Hematopoietic multipotent progenitor cell treated with erythropoietin and hydrocortisone succinate and interleukin-3 and kit ligand, for 17 days (in vitro differentiated cells): ENCODE measurements at regions not wholly inside any gene's neighbourhood (a gene's known extent, or its start where the extent isn't known, plus 50 kb on each side); places are given as distances from the start of the nearest gene placed in this dataset.

Source experiments
- DNase-seq: peaks from one replicate; pipeline ENCODE4 v3.0.0-alpha.2; 2015; ENCODE audit warnings: low spot score

DNA sequence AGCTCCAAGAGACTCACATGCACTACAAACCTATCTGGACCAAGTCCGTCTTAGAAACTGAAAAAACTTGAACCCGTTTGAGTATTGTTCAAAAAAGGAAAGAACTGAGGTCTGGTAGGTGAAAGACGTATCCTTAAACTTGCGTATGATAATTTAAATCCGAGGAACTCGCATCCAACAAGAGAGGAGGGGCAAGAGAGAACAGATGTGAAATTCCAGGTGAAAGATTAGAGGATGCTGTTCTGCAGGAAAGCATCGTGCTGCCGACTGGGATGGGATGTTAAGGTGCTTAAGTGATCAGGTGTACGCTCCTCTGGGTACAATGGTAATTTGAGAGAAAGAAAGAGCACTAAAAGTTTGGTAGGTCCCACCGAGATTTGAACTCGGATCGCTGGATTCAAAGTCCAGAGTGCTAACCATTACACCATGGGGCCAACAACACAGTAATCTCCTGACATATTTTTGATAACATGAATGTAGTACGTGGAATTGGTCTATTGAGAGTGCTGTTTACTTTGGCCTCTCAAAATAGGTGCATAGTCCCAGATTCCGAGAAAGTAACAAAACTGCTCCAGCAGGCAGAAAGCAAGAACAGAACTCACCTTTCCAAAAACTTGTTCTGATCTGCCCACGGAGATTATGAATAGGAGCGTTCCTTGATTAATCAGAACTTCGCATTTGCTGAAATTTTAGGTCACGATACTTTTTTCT, 53.5 kb upstream of the BTN3A2 start:
- DNase-seq = peak; percentile 88

DNA sequence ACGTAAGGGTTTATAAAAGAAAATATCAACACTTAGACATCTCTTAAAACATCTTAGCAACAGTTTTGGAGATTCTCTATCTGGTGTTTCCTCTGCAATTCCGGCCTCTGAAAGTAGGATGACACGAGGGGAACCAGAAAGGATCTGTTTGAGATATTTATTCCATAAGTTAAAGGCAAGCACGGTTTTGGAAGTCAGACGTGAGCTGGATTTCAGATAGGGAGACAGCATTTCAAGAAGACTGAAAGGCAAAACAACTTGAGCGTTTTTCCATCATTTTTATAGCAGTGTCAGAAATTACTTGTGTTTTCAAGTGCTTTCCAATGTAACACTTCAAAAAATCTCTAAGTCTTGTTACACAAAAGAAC, 52.9 kb upstream of the BTN3A2 start:
- DNase-seq = peak; percentile 65

DNA sequence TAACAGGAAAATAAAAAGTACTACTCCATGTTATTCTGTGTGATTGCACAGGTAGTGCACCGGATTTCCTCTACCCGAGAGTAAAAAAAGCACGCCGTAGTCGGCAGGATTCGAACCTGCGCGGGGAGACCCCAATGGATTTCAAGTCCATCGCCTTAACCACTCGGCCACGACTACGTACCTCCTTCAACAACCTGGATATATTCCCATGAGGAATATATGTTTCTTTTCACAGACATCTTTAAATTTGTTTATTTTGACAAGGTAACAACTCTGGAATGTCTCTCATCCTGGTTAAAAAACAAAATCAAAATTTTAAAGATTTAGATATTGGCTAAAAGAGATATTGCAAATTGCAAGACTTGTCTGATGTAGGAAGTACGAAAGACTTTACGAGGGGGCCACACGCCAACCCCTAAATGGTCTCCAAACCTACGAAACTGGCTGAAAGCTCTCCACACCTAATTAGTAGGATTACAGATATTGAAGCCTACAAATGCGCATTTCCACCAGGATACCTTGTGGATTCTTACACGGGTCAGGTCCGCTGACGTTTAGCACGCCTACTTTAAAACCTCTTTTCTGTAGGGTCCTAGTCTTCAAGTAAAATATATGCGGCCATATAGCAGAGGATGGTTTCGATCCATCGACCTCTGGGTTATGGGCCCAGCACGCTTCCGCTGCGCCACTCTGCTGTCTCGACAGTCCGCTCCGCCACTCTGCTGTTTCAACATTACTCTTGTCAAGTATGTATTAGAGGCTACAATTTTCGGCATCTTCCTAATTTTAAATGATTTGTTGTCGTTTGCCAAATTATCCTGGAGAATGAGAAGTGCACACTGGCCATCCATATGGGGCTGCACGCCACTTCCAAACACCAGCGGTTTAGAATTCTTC, 52.2 kb upstream of the BTN3A2 start:
- DNase-seq = peak; percentile 90
